GM10266 (cell line): ENCODE measurements at regions not wholly inside any gene's neighbourhood (a gene's known extent, or its start where the extent isn't known, plus 50 kb on each side); places are given as distances from the start of the nearest gene placed in this dataset.

Experiments
- DNase-seq: peaks from one replicate; pipeline ENCODE4 v3.0.0; 2012; ENCODE audit errors: extremely low spot score
- CTCF ChIP-seq: IDR thresholded peaks from 2 replicates; pipeline ENCODE4 v1.5.1; 2012; ENCODE audit warnings: mild to moderate bottlenecking, low read depth; ENCODE audit not compliant: control insufficient read depth, insufficient read depth; ENCODE audit errors: missing control alignments

GRCh38 chr9:80793706-80794105 lies 895.6 kb downstream of the TLE1 start:
- DNase-seq = no peak
- TF ChIP-seq CTCF = no peak

DNA sequence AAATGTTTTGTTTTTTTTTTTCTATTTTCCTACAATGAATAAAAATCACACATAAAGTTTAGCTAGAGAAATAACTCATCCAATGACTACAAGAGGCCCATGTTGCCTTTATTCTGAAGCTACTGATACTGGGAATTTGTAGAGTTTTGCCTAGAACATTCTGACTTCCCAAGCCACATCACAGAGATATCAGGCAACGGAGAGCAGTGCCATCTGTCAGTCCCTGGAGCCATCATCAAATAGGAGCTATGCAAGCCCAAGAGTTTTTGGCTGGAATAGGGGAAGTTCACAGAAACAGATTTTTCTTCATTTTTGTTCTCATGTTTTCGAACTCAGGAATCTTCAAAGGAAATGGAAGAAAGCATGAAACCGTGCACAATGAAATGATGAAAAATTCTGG lies 896.6 kb downstream of the TLE1 start:
- no peak for DNase-seq
- no peak for TF ChIP-seq CTCF

GRCh38 chr9:80791836-80792235 lies 897.5 kb downstream of the TLE1 start:
- no peak for TF ChIP-seq CTCF
- no peak for DNase-seq

GRCh38 chr9:80790764-80791163 lies 898.6 kb downstream of the TLE1 start:
- TF ChIP-seq CTCF = no peak
- DNase-seq = no peak

GRCh38 chr9:80789831-80790230 lies 899.5 kb downstream of the TLE1 start:
- DNase-seq = no peak
- TF ChIP-seq CTCF = no peak

DNA sequence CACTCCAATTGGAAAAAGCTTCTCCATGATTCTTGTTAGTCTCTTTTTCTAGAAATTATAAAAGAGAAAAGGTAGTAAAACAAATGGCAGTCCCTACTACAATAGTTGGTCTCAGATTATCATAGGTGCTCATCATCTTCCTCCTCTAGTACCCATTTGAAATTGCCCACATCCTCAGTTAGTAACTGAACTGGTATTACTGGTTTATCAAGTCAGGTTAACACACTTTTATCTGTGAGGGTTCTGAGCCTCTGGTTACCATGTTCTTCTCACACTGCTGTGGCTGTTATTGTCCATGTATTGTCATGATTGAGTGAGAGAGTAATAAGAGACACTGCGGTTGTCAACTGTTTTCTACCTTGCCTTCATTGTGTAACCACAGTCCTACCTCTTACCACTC lies 901.7 kb downstream of the TLE1 start:
- no peak for TF ChIP-seq CTCF
- DNase-seq = no peak

DNA sequence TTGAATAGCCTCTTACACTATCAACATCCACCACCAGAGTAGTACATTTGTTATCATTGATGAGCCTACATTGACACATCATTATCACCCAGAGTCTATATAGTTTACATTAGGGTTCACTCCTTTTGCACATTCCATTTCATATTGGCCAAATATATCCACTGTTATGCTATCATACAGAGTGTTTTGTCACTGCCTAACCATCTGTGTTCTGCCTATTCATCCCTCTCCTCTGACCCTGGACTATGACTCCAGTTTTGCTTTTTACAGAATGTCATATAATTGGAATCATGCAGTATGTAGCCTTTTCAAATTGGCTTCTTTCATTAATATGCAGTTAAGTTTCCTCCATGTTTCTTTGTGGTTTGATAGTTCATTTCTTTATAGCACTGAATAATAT lies 904.7 kb downstream of the TLE1 start:
- TF ChIP-seq CTCF = no peak
- DNase-seq = no peak

GRCh38 chr9:80775971-80776370 lies 913.4 kb downstream of the TLE1 start:
- no peak for DNase-seq
- no peak for TF ChIP-seq CTCF
